SU-DHL-6 (cell line): ENCODE measurements at regions not wholly inside any gene's neighbourhood (a gene's known extent, or its start where the extent isn't known, plus 50 kb on each side); places are given as distances from the start of the nearest gene placed in this dataset.

Source experiments
- H2AFZ ChIP-seq: fragments of 200-600 bp; sonication (generic); 2 replicates; pipeline ENCODE4 v1.6.1; 2014; ENCODE audit warnings: low read depth, mild to moderate bottlenecking, moderate library complexity, mixed read lengths, antibody characterized with exemption, low read length; ENCODE audit not compliant: severe bottlenecking
- H3F3A ChIP-seq: fragments of 200-600 bp; shearing (Covaris generic); 2 replicates; pipeline ENCODE4 v1.6.0; 2016; ENCODE audit warnings: antibody characterized with exemption, mild to moderate bottlenecking; ENCODE audit not compliant: insufficient read depth
- H3K27ac ChIP-seq: fragments of 200-600 bp; sonication (generic); 2 replicates; pipeline ENCODE4 v1.5.1; 2016; ENCODE audit warnings: low read depth, mild to moderate bottlenecking, low read length, moderate library complexity, mixed read lengths
- H3K27me3 ChIP-seq: fragments of 200-600 bp; sonication (generic), shearing (Covaris generic); 2 replicates; pipeline ENCODE4 v1.6.0; 2014; ENCODE audit warnings: mild to moderate bottlenecking, low read length
- H3K36me3 ChIP-seq: fragments of 200-600 bp; sonication (generic); 2 replicates; pipeline ENCODE4 v1.6.1; 2014; ENCODE audit warnings: mild to moderate bottlenecking, low read length, mixed read lengths
- H3K4me2 ChIP-seq: fragments of 300-600, 200-600 bp; shearing (Covaris generic), sonication (generic); 2 replicates; pipeline ENCODE4 v1.6.0; 2014; ENCODE audit warnings: low read length, low read depth, mild to moderate bottlenecking; ENCODE audit not compliant: poor library complexity, severe bottlenecking
- H3K4me3 ChIP-seq: fragments of 200-600 bp; sonication (generic); 2 replicates; pipeline ENCODE4 v1.5.1; 2014; ENCODE audit warnings: antibody characterized with exemption, low read length, mild to moderate bottlenecking, mixed read lengths; ENCODE audit not compliant: insufficient read depth, poor library complexity, severe bottlenecking
- H3K79me2 ChIP-seq: fragments of 200-600 bp; sonication (generic); 2 replicates; pipeline ENCODE4 v1.6.1; 2014; ENCODE audit warnings: mild to moderate bottlenecking, low read length, moderate library complexity; ENCODE audit not compliant: insufficient read depth
- H3K9ac ChIP-seq: fragments of 200-600 bp; sonication (generic); 2 replicates; pipeline ENCODE4 v1.7.0; 2014; ENCODE audit warnings: mild to moderate bottlenecking, low read length
- H3K9me2 ChIP-seq: fragments of 200-600 bp; sonication (generic); replicated peaks from 2 replicates; pipeline ENCODE4 v1.6.1; 2014; ENCODE audit warnings: low read length; ENCODE audit not compliant: insufficient read depth
- H3K9me3 ChIP-seq: fragments of 200-600 bp; sonication (generic); 2 replicates; pipeline ENCODE4 v1.6.1; 2014; ENCODE audit warnings: low read length, mixed read lengths; ENCODE audit not compliant: insufficient read depth
- H4K20me1 ChIP-seq: fragments of 200-600 bp; sonication (generic); 2 replicates; pipeline ENCODE4 v1.6.1; 2014; ENCODE audit warnings: low read depth, mild to moderate bottlenecking, antibody characterized with exemption, low read length, moderate library complexity, mixed read lengths
- EZH2phosphoT487 ChIP-seq: fragments of 200-600 bp; sonication (generic), shearing (Covaris generic); conservative IDR thresholded peaks from 2 replicates; pipeline ENCODE4 v1.6.1; 2018; ENCODE audit warnings: mild to moderate bottlenecking, antibody characterized with exemption, low read length, moderate library complexity, mixed read lengths
- TF ChIP-seq, protein P1 (sequence below): fragments of 200-600 bp; sonication (generic); IDR thresholded peaks from one replicate; pipeline ENCODE4 v1.5.1; 2017; ENCODE audit warnings: antibody characterized with exemption, mild to moderate bottlenecking, low read length, moderate library complexity; ENCODE audit not compliant: insufficient read depth, poor library complexity, severe bottlenecking

DNA sequence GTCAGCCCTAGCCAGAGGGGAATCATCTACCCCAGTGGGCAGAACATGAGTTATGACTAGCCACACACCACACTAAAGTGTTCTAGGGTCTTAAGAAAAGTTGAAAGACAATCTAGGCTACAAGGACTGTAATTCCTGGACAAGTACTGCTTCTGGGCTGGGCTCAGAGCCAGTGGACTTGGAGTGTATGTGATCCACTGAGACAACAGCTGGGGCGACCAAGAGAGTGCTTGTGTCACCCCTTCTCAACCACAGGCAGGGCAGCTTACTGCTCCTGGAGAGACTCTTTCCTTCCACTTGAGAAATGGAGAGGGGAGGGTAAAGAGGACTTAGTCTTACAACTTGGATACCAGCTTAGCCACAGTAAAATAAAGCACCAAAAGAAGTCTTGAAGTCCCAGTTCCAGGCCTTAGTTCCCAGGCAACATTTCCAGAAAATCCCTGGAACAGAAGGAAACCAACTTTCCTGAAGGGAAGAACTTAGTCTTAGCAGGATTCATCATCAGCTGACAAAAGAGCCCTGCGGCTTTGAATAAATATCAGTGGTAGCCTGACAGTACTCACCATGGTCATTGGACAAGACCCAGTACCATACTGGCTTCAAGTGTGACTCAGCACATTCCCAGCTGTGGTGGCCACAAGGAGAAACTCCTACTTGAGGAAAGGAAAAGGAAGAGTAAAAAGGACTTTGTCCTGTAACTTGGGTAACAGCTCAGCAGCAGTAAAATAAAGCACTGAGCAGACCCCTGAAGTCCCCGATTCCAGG lies 355.1 kb upstream of the ADGRB3 start:
- TF ChIP-seq, protein P1, sequence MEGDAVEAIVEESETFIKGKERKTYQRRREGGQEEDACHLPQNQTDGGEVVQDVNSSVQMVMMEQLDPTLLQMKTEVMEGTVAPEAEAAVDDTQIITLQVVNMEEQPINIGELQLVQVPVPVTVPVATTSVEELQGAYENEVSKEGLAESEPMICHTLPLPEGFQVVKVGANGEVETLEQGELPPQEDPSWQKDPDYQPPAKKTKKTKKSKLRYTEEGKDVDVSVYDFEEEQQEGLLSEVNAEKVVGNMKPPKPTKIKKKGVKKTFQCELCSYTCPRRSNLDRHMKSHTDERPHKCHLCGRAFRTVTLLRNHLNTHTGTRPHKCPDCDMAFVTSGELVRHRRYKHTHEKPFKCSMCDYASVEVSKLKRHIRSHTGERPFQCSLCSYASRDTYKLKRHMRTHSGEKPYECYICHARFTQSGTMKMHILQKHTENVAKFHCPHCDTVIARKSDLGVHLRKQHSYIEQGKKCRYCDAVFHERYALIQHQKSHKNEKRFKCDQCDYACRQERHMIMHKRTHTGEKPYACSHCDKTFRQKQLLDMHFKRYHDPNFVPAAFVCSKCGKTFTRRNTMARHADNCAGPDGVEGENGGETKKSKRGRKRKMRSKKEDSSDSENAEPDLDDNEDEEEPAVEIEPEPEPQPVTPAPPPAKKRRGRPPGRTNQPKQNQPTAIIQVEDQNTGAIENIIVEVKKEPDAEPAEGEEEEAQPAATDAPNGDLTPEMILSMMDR = no peak
- TF ChIP-seq EZH2phosphoT487 = no peak
- 0 out of 2 replicates have a peak, but pooled peaks cover 4% of the 10 kb centered on the region for H3K36me3 ChIP-seq
- H3K4me3 ChIP-seq = no peak overlapping the region
- no peaks in the 10 kb centered on the region for H3K9me3 ChIP-seq
- H3F3A ChIP-seq = no peaks in the 10 kb centered on the region
- H3K79me2 ChIP-seq = no peaks in the 10 kb centered on the region
- H3K27ac ChIP-seq = no peak overlapping the region
- no peak overlapping the region for H2AFZ ChIP-seq
- no peaks in the 10 kb centered on the region for H4K20me1 ChIP-seq
- H3K27me3 ChIP-seq = no peaks in the 10 kb centered on the region
- H3K9ac ChIP-seq = no peak overlapping the region
- no peak overlapping the region for H3K4me2 ChIP-seq
- H3K9me2 ChIP-seq = no peaks in the 10 kb centered on the region

DNA sequence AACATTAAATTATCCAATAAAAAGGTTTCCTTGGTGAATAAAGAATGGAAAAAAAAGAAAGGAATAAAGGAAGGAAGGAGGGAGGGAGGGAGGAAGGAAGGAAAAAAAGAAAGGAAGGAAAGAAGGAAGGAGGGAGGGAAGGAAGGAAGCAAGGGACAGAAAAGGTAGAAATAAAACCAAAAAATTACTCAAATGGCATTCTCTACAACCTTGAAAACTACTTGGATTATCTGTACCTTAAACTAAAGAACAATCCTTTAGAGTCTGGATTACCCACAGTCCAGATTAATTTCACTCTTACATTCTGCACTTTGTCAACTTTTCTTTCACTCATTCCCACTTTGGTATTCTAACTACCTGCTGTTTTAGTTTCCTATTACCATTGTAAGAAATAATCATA lies 361.8 kb upstream of the ADGRB3 start:
- H3K9ac ChIP-seq = no peak overlapping the region
- no peak overlapping the region for H3K4me3 ChIP-seq
- H3K27me3 ChIP-seq = no peaks in the 10 kb centered on the region
- H3K36me3 ChIP-seq = no peaks in the 10 kb centered on the region
- no peaks in the 10 kb centered on the region for H4K20me1 ChIP-seq
- H3K9me2 ChIP-seq = no peaks in the 10 kb centered on the region
- no peaks in the 10 kb centered on the region for H3K9me3 ChIP-seq
- H3F3A ChIP-seq = no peaks in the 10 kb centered on the region
- H3K79me2 ChIP-seq = no peaks in the 10 kb centered on the region
- no peak for TF ChIP-seq EZH2phosphoT487
- TF ChIP-seq, protein P1 = no peak
- H2AFZ ChIP-seq = no peak overlapping the region
- H3K4me2 ChIP-seq = no peak overlapping the region
- no peak overlapping the region for H3K27ac ChIP-seq

DNA sequence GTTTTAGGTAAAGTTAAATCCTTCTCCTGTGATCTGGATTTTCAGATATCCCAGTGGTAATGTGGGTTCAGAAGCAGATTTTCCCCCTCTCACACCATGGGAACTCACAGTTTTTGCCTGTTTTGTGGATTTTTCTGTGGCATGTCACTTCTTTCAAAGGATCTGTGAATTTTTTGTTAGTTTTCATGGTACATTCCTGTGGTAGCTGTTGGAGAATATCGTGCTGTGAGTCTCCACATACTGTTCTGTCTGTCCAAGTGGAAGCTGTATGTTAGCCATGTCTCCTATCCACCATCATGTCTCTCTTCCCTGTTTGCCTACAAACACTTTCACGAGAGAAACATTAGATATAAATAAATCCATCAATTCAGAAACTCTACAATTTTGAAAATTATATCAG lies 378.7 kb upstream of the ADGRB3 start:
- H2AFZ ChIP-seq = no peak overlapping the region
- H3K9me3 ChIP-seq = peaks cover 19% of the 10 kb centered on the region; the same call in 1 of the 2 replicates
- no peaks in the 10 kb centered on the region for H3F3A ChIP-seq
- H3K9ac ChIP-seq = no peak overlapping the region
- H3K27ac ChIP-seq = no peak overlapping the region
- H3K4me2 ChIP-seq = no peak overlapping the region
- no peaks in the 10 kb centered on the region for H3K79me2 ChIP-seq
- H3K36me3 ChIP-seq = no peaks in the 10 kb centered on the region
- no peaks in the 10 kb centered on the region for H4K20me1 ChIP-seq
- H3K27me3 ChIP-seq = no peaks in the 10 kb centered on the region
- H3K4me3 ChIP-seq = no peak overlapping the region
- TF ChIP-seq, protein P1 = no peak
- no peak for TF ChIP-seq EZH2phosphoT487
- no peaks in the 10 kb centered on the region for H3K9me2 ChIP-seq
